GM20431 (cell line): ENCODE measurements at regions not wholly inside any gene's neighbourhood (a gene's known extent, or its start where the extent isn't known, plus 50 kb on each side); places are given as distances from the start of the nearest gene placed in this dataset.

Experiments
- in situ Hi-C: fragments of 300-500 bp; cut with MseI, MboI; formaldehyde crosslinking; loops from one replicate; pipeline ENCODE4 v1.15.0; 2020; ENCODE audit warnings: low sequenced_read_pairs; ENCODE audit not compliant: unreplicated experiment

DNA sequence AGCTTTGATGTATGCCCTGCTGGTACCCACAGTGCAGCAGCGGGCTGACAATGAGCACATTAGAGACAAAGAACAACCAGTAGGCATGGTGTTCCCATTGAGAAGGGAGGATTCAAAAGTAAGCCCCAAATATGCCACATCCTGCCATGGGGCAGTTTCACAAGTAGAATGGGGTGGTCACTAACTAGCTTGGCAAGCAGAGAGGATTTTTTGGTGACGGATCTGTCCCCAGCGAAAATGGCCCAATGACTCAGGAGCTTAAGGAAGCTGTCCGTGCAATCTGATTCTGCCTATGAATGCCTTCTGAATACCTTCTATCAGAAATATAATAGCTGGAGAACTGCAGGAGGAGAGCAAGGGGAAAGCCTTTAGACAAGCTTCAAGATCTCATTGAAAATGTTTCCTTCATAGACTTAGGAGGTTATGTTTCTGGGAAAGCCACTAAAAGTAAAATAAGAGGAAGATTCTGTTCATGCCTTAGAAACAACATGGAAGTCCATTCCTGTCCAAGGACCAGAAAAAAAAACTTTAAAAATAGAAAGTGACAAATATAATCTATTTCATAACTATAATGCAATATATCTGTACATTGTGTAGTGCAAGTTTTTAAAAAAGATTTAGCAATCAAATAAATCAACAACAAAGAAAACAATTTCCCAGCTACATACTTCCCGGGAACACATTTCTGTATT is 117.5 kb upstream of the SLC14A2 start:
- in situ Hi-C loops, result no loop called here

DNA sequence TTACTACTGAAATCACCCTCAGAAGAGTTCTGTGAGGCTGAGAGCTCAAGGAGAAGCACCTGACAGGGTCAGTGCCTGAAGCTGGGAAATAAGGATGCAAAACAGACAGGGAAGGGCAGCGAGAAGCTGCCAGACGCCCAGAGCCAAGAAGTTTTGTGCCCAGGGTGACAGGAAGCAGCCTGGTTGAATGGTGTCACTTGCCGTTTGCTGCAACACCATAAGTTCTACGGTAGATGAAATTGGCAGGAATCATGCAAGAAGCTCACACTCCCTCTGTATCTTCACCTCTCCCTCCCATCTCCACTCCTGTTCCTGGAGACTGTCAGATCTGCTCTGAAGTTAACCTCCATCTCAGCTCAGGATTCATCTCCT is 117.0 kb upstream of the SLC14A2 start:
- in situ Hi-C loops, result no loop called here

DNA sequence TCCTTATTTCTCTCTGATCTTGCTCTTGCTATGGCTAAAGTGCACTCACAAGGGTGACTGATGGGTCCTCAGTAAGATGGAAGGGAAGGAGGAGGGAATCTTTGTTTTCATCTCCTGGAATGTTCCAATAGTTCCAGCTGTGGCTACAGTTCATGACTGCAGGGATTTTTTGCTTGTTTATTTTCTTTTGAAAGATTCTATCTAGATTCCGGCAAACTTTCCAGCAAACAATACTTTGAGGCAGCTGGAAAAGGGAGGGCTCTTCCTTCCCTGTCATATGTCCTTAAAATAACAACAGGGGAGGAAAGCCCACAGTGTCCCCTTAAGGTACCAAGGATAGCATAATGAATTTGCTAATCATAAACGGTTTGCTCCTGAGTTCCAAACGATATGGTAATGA is 111.3 kb upstream of the SLC14A2 start:
- in situ Hi-C loops, result no loop called here

DNA sequence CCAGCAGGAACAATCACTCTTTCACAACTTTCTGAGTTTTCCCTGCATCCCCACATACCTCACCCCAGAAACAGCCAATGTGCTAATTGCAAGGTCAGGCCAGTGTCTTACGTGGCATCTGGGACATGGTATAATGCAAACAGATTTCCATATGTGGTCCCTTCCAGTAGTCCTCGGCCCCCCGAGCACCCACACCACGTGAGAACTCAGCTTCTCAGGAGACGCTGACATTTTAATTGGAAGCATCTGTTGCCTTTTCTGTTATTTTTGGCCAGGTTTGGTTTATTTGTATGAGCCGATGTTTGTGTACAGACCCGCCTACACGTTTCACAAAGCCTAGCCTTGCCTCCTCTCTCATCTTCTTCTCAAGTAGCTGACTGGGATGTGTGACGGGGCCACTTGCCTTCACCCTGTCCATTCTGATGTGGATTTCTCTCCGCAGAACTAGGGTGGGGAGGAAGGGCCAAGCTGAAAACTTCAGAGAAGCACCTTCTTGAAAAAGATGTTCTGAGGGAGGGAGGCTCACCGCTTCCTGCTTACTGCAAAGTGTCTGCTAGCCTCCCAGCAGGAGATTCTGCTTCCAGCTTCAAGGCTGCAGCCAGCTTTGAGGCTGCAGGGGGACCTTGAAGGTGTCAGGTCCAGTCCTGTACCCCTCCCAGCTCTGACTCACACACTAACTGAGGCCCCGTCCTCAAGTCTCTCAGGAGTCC is 109.6 kb upstream of the SLC14A2 start:
- in situ Hi-C loops, result no loop called here

DNA sequence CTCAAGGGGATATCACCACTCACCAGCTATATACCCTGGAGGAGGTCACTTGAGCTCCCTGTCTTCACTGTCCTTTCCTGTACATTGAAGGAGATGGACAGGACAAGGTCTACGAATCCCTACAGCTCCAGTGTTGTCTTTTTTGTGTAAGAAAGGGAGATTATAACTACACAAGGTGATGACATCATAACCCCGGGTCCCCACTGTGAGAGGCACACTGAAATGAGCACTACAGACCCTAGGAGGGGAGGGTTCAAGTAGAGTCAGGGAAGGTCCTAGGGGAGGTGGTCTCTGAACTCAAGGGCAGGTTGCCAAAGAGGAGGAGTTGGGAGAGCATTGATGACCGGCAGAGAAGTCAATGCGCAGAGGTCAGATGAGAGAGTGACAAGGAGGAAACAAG is 108.3 kb upstream of the SLC14A2 start:
- in situ Hi-C loops, result no loop called here

DNA sequence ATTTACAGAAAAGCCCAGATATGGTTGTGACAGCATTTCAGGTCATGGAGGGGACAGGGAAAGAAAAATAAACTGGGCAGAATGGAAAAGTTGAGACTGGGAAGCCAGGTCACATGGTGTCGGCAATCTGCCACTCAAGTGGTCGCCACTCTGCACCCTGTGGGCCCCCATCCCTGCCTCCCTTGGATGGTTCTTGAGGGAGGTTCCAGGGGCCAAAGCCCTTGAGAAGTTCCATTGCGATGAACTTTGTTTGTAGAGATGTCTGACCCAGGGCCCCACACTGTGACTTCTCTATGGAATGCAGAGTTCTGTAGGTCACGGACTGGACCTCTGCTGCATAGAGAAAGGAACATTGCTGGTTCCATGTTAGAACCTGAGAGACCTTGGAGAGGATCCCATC is 105.7 kb upstream of the SLC14A2 start:
- in situ Hi-C loops, result no loop called here

DNA sequence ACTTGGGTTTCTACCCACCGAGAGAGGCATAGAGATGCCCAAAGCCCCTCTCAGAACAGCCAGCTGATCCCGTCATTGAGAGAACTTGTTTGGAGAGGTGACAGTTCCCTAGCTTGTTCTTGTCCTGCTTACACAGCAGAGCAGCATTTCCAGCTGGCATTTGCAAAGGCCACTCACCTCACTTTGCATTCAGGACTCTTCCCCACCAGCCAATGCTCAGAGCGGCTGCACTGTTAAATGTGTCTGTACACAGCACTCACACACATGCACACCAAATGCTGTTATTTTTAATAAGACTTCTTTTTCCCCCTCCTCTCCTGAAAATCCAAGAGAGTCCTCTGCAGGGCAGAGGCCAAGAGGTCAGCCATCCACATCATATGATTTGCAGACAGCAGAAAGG is 104.6 kb upstream of the SLC14A2 start:
- in situ Hi-C loops, result no loop called here

DNA sequence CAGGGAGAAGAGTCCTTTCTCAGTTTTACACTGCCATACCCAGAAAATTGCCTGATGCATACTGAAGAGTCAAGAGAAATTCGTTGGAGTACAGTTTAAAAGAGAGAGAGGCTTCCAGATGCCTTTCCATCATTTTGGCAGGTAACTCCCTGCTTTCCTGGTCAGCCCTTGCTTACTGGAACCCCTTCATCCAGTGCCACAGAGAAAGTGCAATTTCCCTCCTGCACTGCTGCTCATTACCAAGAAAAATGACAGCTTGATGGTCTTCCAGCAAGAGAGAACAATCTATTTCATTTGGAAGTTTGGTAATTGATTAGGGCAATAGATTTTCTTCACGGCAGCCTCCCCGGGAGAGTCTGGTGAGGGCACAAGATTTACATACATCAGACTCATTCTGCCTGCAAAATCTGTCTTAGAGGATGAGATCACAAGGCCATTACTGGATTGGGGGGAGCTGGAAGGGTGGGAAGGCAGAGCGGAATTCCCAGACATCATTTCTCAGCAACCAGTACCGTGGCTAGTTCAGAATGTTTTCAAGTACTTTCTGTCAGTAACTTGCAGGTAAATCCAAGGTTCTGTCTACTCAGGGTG is 102.8 kb upstream of the SLC14A2 start:
- in situ Hi-C loops, result no loop called here

DNA sequence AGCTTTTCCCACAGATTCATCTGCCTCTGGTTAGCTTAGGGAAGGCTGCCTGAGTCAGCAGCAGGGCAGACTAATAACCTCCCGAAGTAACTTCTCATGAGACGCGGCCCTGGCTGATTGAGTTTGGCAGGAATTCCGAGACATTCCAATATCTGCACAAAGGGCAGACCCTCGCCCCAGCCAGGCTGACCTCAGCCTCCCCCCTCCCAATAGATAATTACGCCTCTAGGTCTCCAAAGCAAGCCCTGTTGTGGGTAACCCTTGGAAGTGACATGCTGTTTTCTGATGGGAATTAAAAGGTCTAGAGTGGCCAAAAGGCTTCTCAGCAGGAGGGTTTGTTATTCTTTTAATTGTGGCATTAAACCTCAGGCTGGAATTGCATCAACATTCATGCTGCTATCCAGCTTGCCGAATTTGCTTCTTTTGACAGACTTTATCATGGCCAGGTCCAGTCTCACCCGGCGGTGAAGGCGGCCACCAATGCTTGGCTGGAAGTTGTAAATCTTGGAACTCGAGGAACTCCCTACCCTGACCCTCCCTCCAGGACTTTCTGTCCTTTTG is 98.0 kb upstream of the SLC14A2 start:
- in situ Hi-C loops, result no loop called here

DNA sequence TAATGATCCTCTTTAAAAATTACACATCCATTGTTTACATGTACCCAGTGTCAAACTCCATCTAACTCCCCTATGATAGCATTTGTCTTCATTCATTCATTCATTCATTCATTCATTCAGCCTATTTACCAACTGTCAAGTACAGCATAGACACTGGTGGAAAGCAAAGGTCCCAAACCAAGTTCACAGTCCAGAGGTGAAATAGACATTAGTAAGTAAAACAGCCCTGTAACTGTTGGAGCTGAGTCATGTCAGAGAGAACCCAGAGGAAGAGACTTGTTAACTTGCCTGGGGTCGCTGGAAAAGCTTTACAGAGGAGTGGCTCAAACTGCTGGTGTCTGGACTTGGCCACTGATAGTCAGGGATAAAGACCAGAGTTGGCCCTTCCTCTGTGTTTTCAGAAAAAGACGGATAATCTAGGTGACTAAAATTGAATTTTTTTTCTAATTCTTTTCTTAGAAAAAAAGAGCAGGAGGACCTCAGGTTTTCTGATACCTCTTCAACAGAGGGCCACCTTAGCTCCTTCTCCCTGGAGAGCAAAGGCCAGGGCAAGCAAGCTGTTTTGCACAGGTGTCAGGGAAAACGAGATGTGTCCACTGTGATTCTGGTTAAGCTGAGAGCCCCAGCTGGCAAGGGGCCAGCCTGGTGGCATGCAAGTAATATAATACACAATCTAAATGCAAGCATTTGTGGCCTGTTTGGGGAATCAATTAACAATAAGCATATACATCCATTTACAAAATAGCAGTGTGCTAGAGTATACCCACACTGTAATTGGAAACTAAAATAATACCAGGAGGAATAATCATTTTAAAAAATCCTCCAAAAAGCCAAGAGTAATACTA is 96.7 kb upstream of the SLC14A2 start:
- in situ Hi-C loops, result no loop called here

DNA sequence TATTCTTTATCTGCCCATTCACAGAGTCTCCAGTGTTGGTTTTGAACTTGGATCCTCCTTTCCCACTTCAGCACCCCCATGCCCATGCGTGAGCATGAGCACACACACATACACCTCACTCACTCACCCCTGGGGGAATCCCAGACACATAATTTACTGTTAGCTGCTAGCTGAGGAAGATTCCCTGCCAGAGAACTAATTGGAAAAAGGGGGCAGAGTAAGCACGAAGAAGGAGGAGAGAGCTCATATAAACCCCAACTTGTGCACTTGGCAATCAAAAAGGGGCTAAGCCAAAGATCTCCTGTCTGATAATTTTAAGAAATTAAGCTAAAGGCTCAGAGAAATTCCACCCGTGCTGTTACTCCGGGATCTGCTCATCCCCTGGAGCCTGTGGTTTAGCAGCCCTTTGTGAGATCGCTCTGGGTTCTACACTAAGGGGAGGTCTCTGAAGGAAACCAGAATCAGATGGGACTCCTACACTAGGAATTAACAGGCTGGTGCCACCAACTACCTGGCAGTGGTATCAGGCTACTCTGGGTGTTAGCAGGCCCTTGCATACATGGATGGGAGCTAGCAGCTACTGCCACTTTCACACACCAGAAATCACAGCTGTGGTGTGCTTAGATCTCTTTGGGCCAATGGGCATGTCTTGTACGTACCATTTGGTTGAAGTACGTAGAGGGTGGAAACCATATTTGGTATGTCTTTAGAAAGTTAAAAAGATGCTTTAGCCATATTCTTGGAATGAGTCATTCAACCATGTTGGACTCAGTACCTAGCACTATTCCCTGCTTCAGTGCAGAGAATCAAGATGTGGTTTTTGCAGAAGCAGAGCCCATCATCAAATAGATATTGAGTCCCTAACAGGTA is 95.6 kb upstream of the SLC14A2 start:
- in situ Hi-C loops, result no loop called here

DNA sequence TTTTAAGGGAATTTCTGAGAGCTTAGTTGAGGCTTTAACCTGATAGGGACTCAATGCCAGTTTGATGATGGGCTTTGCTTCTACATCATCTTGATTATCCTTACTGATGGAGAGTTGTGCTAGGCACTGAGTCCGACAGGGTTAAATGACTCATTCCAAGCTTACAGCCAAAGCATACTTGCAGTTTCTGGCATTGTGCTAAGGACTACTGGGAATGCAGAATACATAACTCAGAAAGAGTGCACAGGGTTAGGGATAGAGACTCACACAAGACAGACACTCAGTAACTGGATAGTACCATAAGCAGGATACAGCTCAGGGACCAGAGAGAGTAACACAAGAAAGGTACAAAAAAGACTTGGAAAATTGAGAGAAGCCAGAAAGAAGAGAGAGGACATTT is 94.1 kb upstream of the SLC14A2 start:
- in situ Hi-C loops, result no loop called here

DNA sequence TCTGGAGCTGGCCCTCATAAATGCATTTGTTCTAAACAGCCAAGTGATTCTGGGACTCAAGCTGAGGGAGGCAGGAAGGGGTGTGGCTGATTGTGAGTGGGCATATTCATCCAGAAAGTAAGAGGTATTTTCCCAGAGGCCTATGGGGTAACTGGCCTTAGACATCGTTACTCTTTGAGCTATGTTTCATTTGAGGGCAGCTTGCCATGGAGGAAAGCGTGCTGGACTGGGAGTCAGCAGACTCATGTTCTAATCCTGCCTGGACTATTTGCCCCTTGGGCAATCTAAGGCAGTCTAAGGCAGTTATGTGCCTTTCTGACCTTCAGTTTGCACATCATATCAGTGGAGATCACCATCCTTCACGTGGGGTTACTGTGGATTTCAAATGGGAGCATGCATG is 93.5 kb upstream of the SLC14A2 start:
- in situ Hi-C loops, result no loop called here

DNA sequence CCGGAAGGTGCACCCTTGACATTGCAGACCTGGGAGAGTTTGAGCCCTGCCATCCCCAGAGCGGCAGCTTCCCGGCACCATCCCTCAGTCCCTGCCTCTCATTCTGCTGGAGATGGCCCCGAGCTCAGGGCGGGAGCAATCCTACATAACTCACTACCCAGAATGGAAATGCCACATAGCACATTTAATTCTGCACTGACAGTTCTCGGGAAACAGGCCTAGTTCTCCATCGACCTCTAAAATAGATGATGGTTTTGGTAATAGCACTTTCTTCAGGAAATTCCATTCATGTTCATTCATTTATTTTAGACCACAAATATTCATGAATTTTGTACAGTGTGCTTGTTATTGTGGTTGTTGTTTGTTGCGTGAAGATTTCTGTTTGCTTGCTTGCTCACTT is 92.9 kb upstream of the SLC14A2 start:
- in situ Hi-C loops, result no loop called here

DNA sequence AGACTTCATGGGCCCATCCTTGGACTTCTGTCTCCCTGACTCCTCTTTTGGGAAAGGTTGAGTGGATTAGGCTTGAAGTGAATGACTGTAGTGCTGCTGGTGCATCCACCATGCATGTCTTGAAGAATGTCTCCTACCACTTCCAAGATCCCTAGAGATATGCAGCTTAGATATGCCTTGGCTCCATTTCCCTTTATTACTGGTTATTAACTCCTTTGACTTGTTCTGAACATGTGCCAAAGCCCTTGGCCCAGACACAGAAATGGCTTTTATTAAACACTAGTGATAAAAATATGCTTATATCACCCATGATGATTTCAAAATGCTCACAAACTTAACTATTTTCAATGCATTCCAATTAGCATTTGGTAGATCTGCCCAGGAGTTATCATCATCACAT is 90.0 kb upstream of the SLC14A2 start:
- in situ Hi-C loops, result no loop called here

DNA sequence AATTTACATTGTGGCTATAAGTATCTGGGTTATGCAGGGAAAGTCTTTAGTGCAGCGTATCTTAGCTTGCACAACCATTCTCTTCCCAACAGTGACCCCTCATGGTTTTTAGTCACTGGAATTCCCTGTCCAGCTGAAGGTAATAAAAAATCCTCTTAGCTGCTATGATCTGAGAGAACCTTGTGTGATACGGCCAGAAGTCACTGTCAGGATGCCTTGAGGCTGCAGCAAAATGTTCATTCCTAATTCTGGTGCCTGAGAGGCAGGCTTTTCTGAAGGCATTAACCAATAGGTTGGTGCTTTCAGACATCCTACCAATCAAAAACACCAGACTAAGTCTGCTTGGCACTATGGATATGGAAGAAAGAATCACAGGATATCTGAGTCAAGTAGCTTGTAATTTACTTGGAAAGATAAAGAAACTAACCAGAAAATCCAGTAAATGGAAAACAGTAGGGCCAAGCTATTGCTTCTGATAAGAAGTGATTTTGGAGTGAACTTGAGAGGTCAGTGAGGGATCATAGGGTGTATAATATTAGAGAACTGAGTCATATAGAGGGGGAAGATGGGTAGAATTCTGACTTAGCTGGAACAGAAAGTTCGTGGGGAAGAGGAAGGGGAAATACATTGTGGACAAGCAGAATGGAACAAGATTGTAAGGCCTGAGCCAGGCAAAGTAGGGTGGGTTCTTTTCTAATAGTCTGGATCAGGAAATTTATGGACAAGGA is 89.0 kb upstream of the SLC14A2 start:
- in situ Hi-C loops, result no loop called here

DNA sequence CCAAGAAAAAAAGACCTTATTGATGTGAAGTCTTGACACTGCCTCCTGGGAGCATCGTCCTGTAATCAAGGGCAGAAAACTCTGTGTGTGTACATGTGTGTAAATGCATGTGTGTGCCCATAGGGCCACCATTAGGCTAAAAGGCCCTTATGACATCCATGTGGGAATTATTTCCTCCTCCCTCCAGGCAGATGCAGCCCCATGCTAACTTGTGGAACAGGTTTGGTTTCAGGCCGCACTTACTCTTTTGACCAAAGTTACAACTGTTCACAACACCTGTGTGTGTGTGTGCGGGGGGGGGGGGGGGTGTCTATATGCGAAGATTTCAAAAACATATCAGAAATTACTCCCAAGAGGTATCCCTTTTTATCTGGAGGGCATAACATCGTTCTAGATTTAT is 87.4 kb upstream of the SLC14A2 start:
- in situ Hi-C loops, result no loop called here

DNA sequence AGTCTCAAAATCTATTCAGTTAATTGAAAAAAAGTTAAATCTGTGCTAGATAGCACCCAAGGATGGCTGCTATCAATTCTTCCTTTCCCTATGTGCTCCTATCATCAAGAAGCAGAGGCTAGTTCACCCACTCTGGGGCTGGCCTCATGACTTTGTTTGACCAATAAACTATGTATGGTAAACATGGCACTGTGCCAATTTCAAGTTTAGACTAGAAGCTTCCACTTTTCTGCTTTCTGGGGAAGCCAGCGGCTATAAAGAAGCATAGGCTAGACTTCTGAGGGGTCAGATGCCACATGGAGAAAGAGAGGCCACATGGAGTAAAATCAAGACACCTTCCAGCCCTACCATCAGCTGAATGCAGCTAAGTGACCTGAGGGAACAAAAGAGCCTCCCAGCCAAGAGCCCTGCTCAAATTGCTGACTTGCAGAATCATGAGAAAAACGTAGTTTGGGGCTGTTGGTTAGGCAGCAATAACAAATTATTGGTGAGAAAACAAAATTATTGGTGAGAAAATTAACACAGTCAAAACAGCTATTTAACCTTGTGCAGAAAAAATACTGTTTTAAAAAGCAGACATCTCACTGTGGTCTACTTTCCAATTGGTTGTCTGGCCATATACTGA is 86.5 kb upstream of the SLC14A2 start:
- in situ Hi-C loops, result no loop called here

DNA sequence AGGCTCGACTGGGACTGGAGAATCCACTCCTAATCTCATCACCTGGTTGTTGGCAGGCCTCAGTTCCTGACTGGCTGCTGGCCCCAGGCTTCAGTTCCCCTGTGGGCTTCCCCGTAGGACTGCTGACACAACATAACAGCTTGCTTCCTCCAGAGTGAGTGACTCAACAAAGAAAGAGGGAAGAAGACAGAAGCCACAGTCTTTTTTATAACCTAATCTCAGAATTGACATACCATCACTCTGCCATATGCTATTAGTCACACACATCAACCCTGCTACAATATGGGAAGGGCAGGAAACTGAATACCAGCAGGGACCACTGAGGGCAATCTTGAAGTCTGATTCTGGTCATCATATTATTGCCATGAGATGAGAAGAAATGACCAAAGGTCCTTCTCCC is 76.8 kb upstream of the SLC14A2 start:
- in situ Hi-C loops, result no loop called here
